NCI-H2227 (cell line): ENCODE measurements at regions not wholly inside any gene's neighbourhood (a gene's known extent, or its start where the extent isn't known, plus 50 kb on each side); places are given as distances from the start of the nearest gene placed in this dataset.
A peak's percentile ranks its signal among the peaks of the same experiment; 100 is the strongest.

ENCODE experiments used
- DNase-seq: peaks from one replicate; lab custom pipeline; 2025; ENCODE audit not compliant: unreplicated experiment; lab: John Stamatoyannopoulos, UW

DNA sequence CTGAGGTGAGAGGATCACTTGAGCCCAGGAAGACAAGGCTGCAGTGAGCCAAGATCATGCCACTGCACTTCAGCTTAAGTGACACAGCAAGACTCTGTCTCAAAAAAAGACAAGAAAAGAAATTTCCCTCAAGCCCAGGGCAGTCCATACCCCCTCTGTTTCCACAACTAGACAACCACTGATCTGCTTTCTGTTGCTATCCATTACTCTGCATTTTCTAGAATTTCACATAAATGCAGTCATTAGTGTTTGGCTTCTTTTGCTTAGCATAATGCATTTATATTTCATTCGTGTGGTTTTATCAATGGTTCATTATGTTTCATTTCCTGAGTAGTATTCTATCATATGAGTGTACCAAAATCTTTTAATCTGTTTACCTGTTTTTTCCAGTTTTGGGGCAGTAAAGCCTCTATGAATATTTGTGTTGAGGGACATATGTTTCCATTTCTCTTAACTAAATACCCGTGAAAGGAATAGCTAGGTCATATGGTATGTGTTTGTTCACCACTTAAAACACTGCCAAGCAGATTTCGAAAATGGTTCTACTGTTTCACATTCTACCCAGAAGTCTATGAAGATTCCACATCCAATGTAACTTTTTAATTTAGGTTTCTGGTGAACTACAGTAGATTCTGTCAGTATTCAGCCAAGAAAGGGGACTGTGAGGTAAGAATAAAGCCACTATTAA lies 271.8 kb downstream of the ZNF608 start:
- DNase-seq, result no peak

GRCh38 chr5:124468671-124469411 lies 277.6 kb downstream of the ZNF608 start:
- DNase-seq, result no peak

DNA sequence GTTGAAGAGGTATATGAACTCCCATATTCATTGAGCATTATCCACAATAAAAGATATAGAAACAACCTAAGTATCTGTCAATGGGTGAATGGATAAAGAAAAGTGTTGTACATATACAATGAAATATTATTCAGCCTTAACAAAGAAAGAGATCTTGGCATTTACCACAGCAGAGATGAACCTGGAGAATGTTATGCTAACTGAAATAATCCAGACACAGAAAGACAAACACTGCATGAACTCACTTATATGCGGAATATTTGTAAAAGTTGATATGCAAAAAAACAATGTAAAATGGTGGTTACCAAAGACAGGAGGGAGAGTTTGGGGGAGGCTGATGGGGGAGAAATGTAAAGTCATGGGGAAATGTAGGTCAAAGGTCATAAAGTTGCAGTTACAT lies 278.7 kb downstream of the ZNF608 start:
- DNase-seq, result no peak

- DNase-seq, result no peak
These were observed 280.4 kb downstream of the ZNF608 start for GRCh38 chr5:124466011-124466410.

DNA sequence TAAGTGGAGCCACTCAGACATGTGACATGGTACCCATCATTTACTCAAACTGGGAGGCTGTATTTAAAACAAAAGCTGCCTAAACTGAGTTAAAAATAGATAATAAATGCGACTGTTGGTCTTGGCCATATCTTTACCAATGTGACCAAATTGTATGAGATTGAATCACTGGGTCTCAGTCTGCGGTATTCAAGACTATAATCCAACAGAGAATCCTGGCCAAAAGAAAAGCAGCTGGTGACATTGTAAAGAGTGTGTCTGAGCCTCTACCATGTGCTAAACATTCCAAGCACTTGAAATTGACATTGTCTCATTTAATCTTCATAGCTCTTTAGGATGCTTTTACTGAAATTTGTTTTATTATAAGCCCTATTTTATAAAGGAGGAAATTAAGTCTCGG lies 282.6 kb downstream of the ZNF608 start:
- DNase-seq, result no peak

DNA sequence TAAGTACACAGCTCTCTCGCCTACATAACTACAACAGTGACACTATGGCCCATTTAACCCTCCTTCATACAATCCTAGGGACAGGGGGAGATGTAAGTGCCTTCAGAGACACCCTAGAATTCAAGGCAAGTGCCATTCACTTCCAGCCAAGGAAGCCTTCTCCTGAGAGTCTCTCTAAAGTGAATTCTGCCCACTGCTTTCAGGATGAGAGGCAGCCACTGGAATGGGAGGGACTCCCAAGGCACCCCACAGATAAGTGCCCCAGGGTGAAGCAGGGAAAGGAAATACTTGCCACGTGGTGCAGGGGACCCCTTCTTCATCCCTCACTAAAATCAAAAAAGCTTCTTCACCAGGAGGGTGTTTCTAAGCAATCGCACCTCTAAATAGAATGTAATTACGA lies 283.7 kb downstream of the ZNF608 start:
- DNase-seq, result no peak

DNA sequence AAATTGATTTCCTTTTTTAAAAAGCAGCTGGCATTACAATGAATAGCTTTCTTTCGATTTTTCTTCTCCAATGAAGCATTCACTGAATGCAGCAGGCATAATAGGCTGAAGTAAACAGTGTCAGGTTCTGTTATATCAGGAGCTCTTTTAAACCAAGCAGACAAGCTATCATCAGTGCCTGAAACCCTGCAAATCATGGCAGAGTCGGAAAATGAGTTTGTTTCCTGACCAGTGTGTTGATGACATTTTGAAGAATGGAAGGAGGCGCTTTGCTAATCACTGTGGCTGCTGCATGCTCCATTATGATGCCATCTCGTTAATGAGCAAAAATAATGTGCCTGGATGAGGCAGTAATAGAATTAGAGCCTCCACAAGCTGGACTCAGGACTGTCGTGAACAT lies 284.5 kb downstream of the ZNF608 start:
- peak; percentile 38 for DNase-seq

DNA sequence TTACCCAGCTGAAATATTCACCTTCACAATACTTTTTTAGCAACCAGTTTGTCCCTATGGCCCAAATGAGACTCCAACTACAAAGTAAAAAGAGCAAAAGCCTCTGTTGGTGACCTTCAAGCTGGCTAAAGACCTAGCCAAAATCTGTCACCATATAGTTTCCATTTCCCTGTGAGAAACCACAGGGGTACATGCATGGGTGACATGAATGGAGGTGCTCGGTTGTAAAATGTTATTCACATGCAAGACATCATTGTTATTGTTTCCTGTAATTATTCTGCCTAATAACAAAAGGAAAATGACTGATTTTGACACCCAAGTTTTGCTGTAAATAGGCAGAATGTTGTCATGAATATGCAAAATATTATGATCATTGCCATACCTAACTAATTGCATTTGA lies 285.3 kb downstream of the ZNF608 start:
- no peak for DNase-seq

GRCh38 chr5:124460642-124461041 lies 285.8 kb downstream of the ZNF608 start:
- DNase-seq, result no peak

GRCh38 chr5:124459984-124460383 lies 286.5 kb downstream of the ZNF608 start:
- DNase-seq, result no peak

DNA sequence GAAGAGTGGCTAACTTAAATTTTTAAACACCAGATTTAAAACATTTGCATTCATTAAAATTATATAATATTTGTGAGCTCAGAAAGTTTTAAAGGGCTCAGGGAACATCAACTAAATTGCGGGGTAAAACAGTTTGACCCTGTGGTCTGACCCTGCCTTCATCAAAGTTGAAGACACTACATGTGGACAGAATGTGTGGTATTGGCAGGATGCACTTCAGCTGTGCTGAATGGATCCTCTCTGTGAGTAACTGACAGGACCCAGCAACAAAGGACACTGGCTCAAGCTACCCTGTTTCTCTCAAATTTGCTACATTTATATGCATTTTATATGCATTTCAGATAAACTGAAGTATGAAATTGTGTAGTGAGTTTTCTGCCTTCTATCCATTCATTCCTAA lies 288.5 kb downstream of the ZNF608 start:
- DNase-seq, result no peak

- DNase-seq, result no peak
These were observed 289.3 kb downstream of the ZNF608 start for GRCh38 chr5:124457101-124457500.

- DNase-seq, result no peak
These were observed 290.2 kb downstream of the ZNF608 start for GRCh38 chr5:124456249-124456648.

DNA sequence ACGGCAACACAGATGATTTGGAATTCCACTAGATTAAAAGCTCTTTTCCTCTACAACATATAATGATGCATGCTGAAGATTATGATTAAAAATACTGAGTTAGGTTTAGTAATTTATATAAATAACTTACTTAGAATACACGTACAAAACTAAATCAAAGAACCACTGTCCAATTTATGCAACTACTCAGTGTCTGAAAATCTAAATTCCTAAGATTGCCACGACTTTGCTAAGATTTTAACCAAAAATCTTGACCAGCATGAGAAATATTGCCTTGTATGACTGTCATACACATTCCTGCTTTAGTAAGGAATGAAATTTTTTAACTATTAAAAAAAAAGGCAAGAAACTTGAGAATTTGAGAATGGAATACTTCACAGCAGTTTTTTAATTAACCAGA lies 292.4 kb downstream of the ZNF608 start:
- DNase-seq, result no peak

GRCh38 chr5:124453221-124454051 lies 293.0 kb downstream of the ZNF608 start:
- DNase-seq, result no peak

DNA sequence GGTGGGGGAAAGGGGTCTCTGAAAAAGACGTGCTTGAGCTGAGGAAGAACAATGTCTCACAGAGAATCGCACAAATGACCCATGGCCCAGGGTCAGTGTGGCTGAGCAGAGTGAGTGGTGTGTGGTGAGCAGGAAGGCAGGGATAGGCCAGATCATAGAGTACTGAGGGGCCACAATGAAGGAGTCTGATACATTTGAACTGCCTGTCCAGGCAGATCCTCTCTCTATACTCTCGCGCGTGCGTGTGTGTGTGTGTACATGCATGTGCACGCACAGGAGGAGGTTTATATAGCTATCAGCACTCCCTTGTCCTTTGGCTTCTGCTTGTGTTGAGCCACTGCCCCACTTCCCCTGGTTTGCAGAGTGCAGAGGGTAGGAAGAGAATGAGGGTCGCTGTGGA lies 294.0 kb downstream of the ZNF608 start:
- DNase-seq, result no peak

DNA sequence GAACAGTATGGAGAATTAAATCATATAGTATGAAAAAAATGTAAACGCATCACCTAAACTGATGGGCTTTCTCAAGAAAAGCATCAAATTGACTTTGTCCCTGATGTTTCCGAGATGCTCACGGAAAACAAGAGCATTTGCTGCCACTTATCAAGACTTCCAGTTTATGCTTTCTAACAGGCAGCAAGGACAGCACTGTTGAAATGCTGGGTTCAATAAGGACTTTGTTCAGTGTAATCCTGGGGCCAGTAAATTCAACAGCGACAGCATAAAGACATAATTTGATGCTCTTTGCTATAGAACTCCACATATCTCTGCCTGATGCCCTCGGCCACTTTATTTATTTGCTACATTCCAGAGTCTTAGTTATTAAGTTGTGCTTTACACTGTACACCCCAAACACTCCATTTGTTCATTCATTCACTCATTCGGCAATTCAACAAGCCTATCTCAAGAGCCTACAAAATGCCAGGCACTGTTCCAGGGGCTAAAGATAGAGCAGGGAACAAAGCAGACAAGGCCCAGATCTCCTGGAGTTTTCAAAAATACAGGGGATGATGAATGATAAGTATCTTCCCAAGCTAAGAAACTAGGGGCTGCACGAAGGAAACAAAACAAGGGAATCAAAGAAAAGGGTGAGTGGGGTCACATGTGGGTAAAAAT lies 294.6 kb downstream of the ZNF608 start:
- no peak for DNase-seq

DNA sequence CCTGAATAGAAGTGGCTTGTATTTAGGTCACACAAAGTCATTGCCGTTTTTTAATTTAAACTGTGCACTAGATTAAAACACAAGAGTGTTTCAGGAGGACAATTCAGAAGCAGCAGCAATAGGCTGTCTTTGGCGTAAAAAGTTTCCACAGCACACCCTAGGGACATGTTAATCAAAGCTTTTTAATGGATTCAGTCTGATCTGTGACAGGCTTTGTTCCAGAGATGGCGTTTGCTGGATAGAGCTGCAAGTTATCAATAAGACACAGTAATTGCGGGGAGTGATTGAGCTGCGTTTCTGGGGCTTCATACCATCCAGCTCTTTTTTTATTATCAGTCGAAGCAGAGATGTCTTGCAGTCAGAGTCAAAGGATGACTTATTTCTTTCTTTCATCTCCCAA lies 300.3 kb downstream of the ZNF608 start:
- DNase-seq, result no peak

- no peak for DNase-seq
These were observed 301.3 kb downstream of the ZNF608 start for GRCh38 chr5:124445070-124445619.

DNA sequence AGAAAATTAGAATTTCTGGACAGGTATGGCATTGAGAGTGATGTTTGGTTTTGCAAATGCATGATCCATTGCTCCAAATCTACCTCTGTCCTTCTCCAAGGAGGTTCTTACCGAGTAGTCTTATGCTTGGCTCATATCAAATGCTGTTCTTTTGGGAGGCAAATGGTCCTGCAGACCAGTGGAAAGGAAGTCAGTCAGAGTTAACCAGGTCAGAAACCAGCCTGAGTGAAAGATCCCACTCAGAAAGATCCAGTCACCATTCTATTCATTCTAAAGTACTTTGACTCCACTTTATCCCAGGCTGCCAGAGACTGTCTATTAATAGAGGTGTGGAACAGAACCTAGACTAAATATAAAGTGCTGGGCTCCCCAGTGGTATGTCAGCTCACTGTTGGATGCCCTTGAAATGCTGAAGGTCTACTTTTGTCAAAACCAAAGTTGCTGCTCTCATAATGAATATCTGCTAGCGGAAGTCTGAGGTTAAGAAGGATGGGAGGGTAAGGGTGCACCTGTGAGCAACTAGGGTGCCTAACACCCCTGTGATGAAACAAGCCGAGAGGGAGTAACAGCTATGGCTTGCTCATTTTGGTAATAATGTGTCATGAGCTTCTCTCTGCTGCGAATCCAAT lies 302.2 kb downstream of the ZNF608 start:
- no peak for DNase-seq

GRCh38 chr5:124440471-124440870 lies 306.0 kb downstream of the ZNF608 start:
- no peak for DNase-seq
